Middle frontal gyrus (tissue), 1 donor: ENCODE measurements at regions not wholly inside any gene's neighbourhood (a gene's known extent, or its start where the extent isn't known, plus 50 kb on each side); places are given as distances from the start of the nearest gene placed in this dataset.

Experiments used
- DNase-seq: peaks from one replicate; pipeline ENCODE4 v3.0.0-alpha.2; 2015; ENCODE audit warnings: low spot score; ENCODE audit errors: extremely low spot score

DNA sequence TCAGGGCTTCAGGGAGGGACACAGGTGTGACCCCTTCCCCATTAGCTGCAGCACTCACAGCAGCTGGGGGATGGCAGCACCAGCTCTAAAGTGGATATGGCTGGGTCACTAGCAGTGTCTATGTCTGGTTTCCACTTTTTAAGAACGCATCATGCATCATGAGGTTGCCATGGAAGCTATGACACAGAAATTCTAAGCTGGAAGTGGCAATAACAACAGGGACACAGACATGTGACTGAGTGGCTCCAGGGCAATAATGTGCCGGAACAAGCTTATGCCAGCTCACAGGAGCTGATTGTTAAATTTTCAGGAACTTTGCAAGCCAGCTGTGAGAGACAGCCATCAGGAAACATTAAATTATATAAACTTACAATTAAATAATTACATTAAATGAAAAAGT lies 51.2 kb upstream of the NFASC start:
- DNase-seq, result no peak
